ENCODE measurements at regions not wholly inside any gene's neighbourhood (a gene's known extent, or its start where the extent isn't known, plus 50 kb on each side); places are given as distances from the start of the nearest gene placed in this dataset.

GRCh38 chr2:128781585-128782385 lies 463.1 kb upstream of the HS6ST1 start:
- TF ChIP-seq, protein P1, sequence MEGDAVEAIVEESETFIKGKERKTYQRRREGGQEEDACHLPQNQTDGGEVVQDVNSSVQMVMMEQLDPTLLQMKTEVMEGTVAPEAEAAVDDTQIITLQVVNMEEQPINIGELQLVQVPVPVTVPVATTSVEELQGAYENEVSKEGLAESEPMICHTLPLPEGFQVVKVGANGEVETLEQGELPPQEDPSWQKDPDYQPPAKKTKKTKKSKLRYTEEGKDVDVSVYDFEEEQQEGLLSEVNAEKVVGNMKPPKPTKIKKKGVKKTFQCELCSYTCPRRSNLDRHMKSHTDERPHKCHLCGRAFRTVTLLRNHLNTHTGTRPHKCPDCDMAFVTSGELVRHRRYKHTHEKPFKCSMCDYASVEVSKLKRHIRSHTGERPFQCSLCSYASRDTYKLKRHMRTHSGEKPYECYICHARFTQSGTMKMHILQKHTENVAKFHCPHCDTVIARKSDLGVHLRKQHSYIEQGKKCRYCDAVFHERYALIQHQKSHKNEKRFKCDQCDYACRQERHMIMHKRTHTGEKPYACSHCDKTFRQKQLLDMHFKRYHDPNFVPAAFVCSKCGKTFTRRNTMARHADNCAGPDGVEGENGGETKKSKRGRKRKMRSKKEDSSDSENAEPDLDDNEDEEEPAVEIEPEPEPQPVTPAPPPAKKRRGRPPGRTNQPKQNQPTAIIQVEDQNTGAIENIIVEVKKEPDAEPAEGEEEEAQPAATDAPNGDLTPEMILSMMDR (IDR thresholded peaks at IDR 0.05; ENCODE audit: extremely low read depth, low read depth, low read length) = no peak
- no peaks in the 10 kb centered on the region for H3K4me1 ChIP-seq (ENCODE audit: insufficient read depth, low read length)
- no peak overlapping the region for H3K27ac ChIP-seq (ENCODE audit: low read depth, low read length)
- no peaks in the 10 kb centered on the region for H3K27me3 ChIP-seq (ENCODE audit: insufficient read depth, low read length)
- H3K36me3 ChIP-seq (ENCODE audit: insufficient read depth, low read length) = no peaks in the 10 kb centered on the region
- no peak for DNase-seq (ENCODE audit: insufficient read length, low spot score, missing footprints)
- H2AFZ ChIP-seq (ENCODE audit: low read length) = no peak overlapping the region
- no peak overlapping the region for H3K4me2 ChIP-seq (ENCODE audit: insufficient read depth, low read length)
- H3K79me2 ChIP-seq (ENCODE audit: insufficient read depth, low read length) = no peaks in the 10 kb centered on the region
- no peak overlapping the region for H3K4me3 ChIP-seq (ENCODE audit: insufficient read depth, low read length)
- no peaks in the 10 kb centered on the region for H3K9me3 ChIP-seq (ENCODE audit: low read depth, low read length)
- H4K20me1 ChIP-seq (ENCODE audit: insufficient read depth, low read length) = no peaks in the 10 kb centered on the region

DNA sequence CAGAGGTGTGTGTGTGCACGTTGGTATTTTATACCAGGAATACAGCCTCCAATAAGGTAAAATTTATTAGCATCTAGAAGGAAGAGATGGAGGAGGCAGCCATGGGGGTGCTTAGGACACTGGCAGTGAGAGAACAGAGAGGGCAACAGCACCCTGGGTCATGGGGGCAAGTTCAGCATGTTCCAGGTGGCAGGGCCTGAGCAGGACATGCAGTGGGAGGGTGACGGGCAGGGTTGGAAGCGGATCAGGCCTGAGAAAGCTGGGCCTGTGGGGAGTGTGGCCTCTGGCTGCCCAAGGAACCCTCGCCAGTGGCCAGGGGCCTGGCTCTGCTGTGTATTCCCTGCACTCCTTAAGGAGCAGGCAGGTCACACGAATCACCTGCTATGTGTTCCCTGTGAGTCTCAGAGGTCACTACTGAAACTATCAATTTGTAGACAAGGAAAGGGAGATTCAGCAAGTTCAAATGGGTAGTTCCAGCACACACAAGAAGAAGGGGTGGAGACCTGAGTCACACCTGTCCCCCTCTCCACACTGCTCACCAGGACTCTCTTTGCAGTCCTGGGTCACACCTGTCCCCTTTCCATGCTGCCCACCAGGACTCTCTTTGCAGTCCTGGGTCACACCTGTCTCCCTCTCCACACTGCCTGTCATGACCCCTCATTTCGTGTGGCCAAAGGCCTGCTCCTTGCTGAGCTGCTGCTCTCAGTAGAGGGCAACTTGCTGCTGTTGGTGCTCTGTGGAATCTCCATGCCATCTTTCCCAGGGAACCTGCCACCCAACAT lies 463.9 kb upstream of the HS6ST1 start:
- H3K4me1 ChIP-seq (ENCODE audit: insufficient read depth, low read length) = no peaks in the 10 kb centered on the region
- H3K9me3 ChIP-seq (ENCODE audit: low read depth, low read length) = no peaks in the 10 kb centered on the region
- DNase-seq (ENCODE audit: insufficient read length, low spot score, missing footprints) = no peak
- H2AFZ ChIP-seq (ENCODE audit: low read length) = no peak overlapping the region
- H3K79me2 ChIP-seq (ENCODE audit: insufficient read depth, low read length) = no peaks in the 10 kb centered on the region
- H3K4me2 ChIP-seq (ENCODE audit: insufficient read depth, low read length) = no peak overlapping the region
- H3K36me3 ChIP-seq (ENCODE audit: insufficient read depth, low read length) = no peaks in the 10 kb centered on the region
- H4K20me1 ChIP-seq (ENCODE audit: insufficient read depth, low read length) = no peaks in the 10 kb centered on the region
- TF ChIP-seq, protein P1 (IDR thresholded peaks at IDR 0.05; ENCODE audit: extremely low read depth, low read depth, low read length) = no peak
- no peak overlapping the region for H3K27ac ChIP-seq (ENCODE audit: low read depth, low read length)
- no peak overlapping the region for H3K4me3 ChIP-seq (ENCODE audit: insufficient read depth, low read length)
- H3K27me3 ChIP-seq (ENCODE audit: insufficient read depth, low read length) = no peaks in the 10 kb centered on the region

DNA sequence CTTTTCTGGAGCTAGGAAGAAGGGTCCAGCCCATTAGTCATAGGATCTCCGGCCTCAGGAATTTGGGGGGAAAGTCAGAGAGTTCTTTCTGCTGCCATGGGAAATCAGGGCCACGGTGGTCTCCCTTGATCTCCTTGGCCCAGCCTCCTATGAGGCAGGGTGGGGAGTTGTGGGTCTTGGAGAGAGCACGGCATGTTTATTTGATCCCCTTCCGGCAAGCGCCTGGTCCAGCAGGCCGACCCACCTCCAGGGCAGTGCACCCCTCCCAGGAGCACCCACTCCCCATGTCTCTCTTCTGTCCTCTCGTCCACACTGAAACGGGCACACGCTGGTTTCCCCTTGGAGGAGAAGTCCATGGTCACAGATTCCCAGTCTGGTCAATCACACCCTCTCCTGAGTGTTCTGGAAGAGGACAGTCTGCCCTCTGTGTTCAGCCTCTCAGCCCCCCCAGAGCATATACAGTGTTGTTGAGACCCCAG lies 464.6 kb upstream of the HS6ST1 start:
- DNase-seq (ENCODE audit: insufficient read length, low spot score, missing footprints) = no peak
- H3K9me3 ChIP-seq (ENCODE audit: low read depth, low read length) = no peaks in the 10 kb centered on the region
- H3K27ac ChIP-seq (ENCODE audit: low read depth, low read length) = no peak overlapping the region
- no peaks in the 10 kb centered on the region for H3K27me3 ChIP-seq (ENCODE audit: insufficient read depth, low read length)
- H3K4me3 ChIP-seq (ENCODE audit: insufficient read depth, low read length) = no peak overlapping the region
- no peak overlapping the region for H3K4me2 ChIP-seq (ENCODE audit: insufficient read depth, low read length)
- TF ChIP-seq, protein P1 (IDR thresholded peaks at IDR 0.05; ENCODE audit: extremely low read depth, low read depth, low read length) = no peak
- no peaks in the 10 kb centered on the region for H3K36me3 ChIP-seq (ENCODE audit: insufficient read depth, low read length)
- H3K79me2 ChIP-seq (ENCODE audit: insufficient read depth, low read length) = no peaks in the 10 kb centered on the region
- H4K20me1 ChIP-seq (ENCODE audit: insufficient read depth, low read length) = no peaks in the 10 kb centered on the region
- no peak overlapping the region for H2AFZ ChIP-seq (ENCODE audit: low read length)
- H3K4me1 ChIP-seq (ENCODE audit: insufficient read depth, low read length) = no peaks in the 10 kb centered on the region

- DNase-seq (ENCODE audit: insufficient read length, low spot score, missing footprints) = no peak
- H3K4me2 ChIP-seq (ENCODE audit: insufficient read depth, low read length) = no peak overlapping the region
- no peaks in the 10 kb centered on the region for H3K4me1 ChIP-seq (ENCODE audit: insufficient read depth, low read length)
- no peak overlapping the region for H3K27ac ChIP-seq (ENCODE audit: low read depth, low read length)
- H2AFZ ChIP-seq (ENCODE audit: low read length) = no peak overlapping the region
- H4K20me1 ChIP-seq (ENCODE audit: insufficient read depth, low read length) = no peaks in the 10 kb centered on the region
- no peaks in the 10 kb centered on the region for H3K79me2 ChIP-seq (ENCODE audit: insufficient read depth, low read length)
- H3K36me3 ChIP-seq (ENCODE audit: insufficient read depth, low read length) = no peaks in the 10 kb centered on the region
- TF ChIP-seq, protein P1 (IDR thresholded peaks at IDR 0.05; ENCODE audit: extremely low read depth, low read depth, low read length) = no peak
- H3K27me3 ChIP-seq (ENCODE audit: insufficient read depth, low read length) = no peaks in the 10 kb centered on the region
- H3K9me3 ChIP-seq (ENCODE audit: low read depth, low read length) = no peaks in the 10 kb centered on the region
- no peak overlapping the region for H3K4me3 ChIP-seq (ENCODE audit: insufficient read depth, low read length)
These were observed 465.2 kb upstream of the HS6ST1 start for GRCh38 chr2:128783896-128784295.
